ENCODE measurements at regions not wholly inside any gene's neighbourhood (a gene's known extent, or its start where the extent isn't known, plus 50 kb on each side); places are given as distances from the start of the nearest gene placed in this dataset.

DNA sequence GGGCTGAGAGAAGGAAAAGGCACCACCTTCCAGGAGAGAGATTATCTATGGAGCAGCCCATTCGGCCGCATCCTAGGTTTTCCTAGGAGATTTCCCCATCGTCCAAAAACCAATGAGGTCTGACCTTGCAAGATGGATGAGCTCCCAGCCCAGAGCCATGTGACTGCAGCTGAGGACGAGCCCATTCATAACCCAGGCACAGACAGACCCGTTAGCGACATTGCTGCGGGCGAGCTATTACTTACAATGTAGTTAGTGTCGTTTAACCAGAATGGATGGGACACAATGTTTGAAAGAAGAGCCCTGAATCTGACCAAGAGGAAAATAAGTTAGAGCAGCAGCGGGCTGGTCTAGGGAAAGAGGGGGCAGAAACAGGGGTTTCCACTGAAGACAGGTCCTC lies 395.9 kb upstream of the CADM1 start:
- no peak for DNase-seq (ENCODE audit: low read depth)

DNA sequence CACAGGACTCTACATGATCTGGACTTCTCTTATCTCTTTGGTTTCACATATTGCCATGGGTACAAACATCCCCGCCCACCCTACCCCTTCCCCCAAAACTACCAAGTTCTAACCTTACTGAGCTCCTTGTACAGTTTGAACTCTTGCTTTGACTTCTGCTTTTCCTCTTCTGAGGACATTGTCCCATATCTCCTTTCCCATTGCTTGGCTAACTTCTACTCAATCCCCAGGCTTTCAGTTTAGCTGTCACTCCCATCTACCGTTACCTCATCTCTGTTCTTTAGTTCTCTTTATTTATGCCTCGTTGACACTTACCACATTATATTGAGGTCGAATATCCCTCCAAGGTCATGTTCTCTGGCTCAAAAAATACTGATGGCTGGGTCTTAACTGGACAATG lies 393.5 kb upstream of the CADM1 start:
- no peak for DNase-seq (ENCODE audit: low read depth)

DNA sequence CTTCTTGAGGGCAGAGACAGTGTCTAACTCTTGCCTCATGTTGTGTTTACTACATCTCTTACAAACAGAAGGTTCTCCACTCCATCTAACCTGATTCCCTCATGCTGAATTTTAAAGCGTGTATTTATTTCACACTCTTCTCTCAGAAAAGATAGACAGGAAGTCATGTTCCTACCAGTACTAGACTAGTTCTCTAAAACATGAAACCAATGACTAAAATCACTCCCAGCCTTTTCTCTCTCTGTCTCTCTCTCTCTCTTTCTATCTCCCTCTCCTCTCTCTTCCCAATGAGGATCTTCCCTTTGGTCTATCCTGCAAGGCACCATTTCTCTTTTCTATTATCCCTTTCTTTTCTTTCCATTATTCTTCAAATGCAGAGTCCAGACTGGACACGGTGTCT lies 391.9 kb upstream of the CADM1 start:
- DNase-seq (ENCODE audit: low read depth) = no peak

DNA sequence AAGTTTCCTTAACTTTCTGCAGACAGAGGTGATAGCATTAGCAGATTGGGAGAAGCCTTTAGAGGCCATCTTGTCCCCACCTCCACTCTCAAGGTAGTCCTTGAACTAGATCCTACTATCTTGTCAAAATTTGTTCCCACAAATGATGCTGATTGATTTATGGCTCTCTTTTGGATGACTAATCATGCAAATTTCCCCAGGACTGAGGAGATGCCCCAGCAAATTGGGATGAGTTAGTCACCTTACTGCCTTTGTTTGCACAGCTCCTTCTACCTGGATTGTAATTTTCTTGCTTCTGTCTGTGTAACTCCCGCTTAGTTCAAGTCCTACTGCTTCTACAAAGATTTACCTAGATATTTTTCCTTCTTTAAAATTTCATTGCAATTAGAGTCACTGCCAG lies 391.4 kb upstream of the CADM1 start:
- DNase-seq (ENCODE audit: low read depth) = no peak

DNA sequence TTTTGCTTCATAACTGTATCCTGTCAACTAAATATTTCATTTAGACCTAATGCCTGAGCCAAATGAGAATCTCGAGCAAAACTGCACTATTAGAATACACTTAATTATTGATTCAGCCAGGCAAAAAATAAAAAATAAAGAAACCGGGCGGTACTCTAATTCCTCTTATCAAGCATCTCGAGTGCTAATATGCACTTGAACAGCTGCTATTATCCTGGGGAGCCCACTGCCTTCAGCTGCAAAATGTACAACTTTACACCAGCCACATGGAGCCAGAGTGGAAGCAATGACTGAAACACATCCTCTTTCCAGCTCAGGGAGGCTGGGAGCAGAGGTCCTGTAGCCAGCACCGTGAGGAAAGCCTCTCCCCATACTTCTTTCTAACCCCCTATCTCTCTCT lies 390.0 kb upstream of the CADM1 start:
- DNase-seq (ENCODE audit: low read depth) = no peak

DNA sequence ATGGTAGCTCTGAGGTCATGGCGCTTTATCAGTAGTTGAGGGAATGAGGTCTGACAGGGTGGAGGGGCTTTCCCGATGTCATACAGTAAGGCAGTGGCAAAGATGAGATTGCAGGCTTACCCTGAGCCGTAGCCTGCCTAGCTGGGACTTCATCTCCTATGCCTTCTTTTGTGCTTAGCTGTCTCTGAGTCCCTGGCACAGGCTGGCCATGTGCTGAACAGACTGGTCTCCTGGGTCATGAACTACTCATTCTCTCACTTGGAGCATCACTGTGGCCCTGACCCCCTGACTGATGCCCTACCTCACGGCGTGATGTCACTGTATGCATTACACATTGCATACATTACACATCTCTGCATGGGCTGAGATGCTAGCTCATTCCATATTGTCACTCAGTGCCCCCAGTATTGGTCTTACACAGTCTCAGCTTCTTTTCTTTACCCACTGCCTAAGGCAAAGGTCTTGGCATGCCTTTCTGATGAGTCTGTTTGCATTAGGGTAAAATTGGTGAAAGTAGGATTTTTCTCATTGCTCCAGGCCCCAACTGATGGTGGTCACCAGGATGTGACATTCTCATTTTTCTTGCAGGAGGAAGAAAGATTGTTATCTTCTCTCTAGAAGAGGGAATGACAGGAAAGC lies 389.4 kb upstream of the CADM1 start:
- no peak for DNase-seq (ENCODE audit: low read depth)

DNA sequence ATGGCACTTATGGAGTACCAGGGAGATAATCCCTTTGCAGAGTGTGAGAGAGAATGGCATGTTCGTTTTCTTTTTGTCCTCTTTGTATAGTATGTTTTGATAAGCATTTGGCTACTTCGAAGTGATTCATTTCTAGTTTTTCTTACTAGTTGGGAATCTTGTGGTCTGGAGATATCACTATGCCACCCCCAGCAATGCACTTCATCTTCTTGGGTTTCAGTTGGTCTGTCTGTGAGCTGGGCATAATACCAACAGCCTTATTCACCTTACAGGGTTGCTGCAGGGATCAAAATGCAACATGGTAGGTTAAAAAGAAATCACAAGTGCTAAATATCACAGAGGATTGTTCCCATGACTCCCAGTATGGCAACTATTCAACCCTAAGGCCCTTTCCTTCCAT lies 387.8 kb upstream of the CADM1 start:
- no peak for DNase-seq (ENCODE audit: low read depth)

DNA sequence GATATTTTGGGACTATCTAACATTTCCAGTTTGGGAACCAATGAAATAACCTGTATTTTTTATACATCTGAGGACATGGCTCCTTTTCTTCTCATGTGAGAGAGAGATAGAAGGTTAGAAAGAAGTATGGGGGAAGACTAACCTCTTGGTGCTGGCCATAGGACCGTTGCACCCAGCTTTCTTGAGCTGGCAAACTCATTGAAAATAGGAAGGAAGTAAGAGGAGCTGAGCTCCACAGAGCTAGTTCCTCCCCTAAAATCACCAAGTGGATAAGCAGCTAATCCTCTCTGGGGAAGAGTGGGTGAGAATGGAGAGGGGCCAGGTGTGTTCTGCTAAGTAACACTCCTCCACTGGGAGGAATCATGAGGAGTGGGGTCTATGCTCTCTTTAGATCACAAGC lies 387.4 kb upstream of the CADM1 start:
- DNase-seq (ENCODE audit: low read depth) = no peak

DNA sequence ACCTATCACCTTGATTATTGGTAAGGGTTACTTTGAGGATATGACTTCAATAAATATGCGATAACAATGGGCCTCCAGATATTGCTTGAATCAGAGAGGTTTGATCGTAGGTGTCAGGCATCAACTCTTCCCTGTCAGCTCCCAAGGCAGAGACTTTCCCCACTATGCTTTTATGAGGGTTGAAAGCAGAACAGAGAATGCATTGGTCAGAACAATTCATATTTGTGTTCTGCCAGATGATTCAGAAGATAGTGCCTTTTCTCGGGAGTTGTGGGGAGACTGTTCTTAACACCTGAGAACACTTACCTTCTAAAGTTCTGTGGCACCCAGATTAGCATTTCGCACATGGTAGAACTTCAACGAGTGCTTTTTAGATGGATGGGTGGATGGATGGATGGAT lies 386.3 kb upstream of the CADM1 start:
- DNase-seq (ENCODE audit: low read depth) = no peak

DNA sequence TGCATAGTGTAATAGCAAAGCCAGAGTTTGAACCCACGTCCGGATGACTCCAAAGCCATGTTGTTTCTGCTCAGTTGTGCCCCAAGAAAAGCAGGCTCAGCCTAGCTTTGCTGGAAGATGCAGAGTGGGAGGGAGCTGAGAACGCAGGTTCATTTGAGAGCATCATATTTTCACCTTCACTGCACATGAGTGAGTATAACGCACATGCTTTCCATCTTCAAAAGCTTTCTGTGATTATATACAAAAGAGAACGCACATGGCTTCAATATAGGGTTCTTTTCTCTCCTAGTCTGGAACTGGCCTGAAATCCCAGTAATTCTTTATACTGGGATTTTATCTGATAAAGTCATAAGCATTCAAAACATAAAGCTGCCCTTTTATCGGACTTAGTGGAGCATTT lies 385.5 kb upstream of the CADM1 start:
- no peak for DNase-seq (ENCODE audit: low read depth)

DNA sequence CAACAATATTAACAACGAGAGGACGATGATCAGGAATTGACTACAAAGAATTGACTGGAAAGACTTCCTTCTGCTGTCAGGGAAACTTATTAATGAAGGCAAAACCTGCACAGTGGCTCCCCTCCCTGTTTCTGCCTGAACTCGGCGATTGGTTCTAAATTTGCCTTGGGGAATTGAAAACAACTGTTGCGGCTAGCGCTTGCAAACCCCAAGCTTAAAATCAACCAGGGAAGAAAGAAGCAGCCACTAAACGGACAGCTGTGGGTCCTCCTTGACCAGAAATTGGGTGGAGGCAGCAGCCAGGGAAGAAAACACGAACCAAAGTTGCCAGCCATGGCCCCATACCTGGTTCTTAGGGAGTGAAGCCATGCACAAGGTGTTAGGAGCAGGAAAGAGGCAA lies 383.5 kb upstream of the CADM1 start:
- no peak for DNase-seq (ENCODE audit: low read depth)

DNA sequence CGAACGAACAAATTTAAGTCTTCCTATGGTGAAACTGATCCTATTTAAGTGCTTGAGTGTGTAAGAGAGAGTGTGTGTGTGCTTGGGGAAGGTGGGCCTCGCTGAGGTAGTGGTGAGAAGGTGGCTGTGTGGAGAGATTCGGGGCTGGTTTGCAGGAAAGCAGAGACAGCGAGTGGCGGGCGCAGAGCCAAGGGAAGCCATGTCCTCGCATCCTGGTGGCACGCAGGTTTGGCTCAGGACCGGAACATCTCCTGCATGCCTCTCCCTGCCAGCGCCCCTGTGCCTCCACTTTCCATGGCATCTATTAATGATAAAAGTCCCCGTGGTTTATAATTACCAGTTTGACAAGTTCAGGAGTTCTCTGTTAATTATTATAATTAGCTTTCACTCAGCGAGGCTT lies 383.1 kb upstream of the CADM1 start:
- DNase-seq (ENCODE audit: low read depth) = no peak

DNA sequence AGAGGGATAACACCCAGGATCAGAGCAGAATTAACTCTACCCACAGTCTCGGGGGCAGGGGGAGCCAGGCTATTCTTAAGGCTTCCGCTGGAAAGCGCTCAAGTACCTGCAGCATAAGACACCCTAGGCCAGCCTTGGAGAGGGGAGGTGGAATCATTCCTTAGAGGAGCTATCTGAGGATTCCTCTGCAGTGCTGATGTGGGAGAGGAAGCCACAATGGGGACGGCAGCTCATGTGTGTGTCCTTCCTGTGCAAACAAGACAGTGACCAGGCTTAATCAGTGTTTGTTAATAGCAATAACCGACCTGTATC lies 382.2 kb upstream of the CADM1 start:
- DNase-seq (ENCODE audit: low read depth) = no peak

DNA sequence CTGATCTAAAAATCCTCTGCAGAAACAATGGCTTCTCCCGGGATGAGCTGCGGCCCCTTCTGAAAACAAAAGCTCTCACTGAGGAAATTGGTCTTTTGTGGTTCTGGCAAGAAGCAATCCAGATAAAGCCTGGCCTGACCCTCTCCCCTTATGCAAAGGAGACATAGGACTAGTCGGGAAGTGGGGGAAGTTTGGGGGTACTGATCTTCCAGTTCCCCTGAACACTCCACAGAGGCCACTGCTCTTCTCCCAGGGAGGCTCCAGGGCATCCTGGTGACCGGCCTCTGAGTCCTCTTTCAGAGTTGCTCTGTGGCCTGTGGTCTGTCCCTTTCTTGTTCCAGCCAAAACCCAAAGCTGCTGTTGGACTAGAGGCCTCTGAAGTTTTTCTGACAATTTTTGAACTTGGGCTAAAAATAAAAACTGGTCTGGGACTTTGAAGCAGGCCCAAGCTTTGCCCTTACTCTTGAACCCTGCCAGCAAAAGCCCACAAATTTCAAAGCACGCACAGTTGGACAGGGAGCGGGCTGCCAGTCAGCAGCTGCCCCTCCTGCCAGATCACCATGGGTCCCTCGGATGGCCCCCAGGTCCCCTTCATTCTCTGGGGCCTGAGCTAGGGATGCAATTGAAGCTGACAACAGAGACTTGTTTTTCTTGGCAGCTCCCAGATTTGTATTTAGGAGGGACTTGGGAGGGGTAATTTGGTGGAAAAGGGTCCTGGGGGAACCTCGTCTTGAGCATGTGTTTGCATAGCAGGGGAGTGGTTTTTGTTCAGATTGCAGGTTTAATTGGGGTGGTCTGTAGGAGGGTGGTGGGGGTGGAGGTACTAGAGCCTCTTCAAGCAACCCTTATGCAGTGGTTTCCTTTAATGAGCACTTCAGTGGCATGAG lies 381.6 kb upstream of the CADM1 start:
- DNase-seq (ENCODE audit: low read depth) = no peak

DNA sequence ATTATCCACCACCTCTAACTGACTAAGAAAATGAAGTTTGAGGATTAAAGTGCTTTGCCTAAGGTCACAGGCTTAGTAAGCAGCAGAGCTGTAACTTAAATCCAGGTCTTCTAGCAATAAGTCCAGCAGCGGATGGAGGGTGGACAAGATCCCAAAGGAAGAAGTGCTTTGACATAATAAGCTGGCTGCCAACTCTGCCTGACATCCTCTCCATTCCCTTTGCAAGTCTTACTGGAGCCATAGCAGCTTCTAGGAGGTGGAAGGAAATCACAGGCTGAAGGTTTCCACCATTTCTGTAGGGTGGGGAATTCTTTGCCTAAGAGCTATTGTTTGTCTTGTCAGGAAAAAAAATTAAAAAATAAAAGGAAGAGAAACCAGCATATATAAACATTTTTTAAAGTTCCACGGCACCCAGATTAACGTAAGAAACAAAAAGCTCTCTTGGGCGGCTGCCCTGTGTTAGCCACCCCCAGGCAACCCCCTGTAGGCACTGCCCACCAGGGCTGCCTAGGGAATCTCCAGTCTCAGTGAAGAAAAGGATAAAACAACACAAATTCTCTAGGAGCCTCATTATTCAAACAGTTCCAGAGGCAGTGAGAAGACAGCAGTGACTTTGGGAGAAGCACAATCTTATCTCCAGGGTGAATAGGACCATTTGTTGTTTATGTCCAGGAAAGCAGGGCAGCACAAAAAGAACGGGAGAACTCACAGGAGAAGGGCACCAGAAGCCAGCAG lies 380.8 kb upstream of the CADM1 start:
- no peak for DNase-seq (ENCODE audit: low read depth)

DNA sequence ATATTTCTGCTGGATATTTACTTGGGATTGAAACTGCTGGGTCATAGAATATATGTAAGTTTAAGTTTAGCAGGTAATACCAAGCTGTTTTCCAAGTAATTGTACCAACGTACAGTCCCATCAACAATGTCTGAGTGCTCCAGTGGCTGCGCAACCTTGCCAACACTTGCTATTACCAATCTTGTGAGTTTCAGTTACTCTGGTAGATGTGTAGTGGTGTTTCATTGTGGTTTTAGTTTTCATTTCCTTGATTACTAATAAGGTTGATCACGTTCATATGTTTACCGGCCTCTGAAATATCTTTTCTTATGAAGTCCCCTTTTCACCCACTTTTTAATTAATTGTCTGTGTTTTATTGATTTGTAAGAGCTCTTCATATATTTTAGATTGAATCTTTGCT lies 370.6 kb upstream of the CADM1 start:
- DNase-seq (ENCODE audit: low read depth) = no peak

DNA sequence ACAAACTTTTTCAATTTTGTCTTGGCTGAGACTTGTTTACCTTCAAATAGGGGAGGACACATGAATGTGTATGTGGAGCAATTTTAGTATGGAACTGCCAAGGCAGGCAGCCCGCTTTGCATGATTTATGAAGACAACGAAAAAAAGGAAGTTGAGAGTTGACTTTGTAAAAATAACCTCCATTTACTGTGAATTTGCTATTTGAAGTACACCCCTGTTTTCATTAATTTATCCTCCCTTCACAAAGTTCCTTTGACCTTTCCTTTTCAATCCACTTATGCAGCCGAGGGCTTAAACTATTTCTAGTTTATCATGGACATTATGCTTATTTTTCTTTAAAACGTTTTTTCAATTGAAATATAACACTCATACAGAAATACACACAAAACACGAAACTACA lies 369.6 kb upstream of the CADM1 start:
- DNase-seq (ENCODE audit: low read depth) = no peak

DNA sequence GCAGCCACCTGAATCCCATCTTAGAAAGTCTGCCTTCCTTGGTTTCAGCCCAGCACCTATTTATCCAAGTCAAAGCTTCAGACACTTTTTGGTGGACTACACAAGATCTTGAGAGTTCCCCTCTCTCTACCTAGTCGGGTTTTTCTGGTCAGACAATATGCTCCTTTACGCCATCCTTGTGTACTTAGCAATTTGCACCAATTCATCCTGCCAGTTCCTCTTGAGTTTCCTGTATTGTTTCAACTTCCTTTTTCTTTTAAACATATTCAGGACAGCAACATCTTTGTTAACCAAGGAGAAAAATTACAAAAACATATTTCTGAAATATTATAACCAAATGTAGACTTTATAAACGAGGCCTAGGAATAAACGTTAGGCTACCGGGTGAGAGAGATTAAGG lies 368.2 kb upstream of the CADM1 start:
- no peak for DNase-seq (ENCODE audit: low read depth)

DNA sequence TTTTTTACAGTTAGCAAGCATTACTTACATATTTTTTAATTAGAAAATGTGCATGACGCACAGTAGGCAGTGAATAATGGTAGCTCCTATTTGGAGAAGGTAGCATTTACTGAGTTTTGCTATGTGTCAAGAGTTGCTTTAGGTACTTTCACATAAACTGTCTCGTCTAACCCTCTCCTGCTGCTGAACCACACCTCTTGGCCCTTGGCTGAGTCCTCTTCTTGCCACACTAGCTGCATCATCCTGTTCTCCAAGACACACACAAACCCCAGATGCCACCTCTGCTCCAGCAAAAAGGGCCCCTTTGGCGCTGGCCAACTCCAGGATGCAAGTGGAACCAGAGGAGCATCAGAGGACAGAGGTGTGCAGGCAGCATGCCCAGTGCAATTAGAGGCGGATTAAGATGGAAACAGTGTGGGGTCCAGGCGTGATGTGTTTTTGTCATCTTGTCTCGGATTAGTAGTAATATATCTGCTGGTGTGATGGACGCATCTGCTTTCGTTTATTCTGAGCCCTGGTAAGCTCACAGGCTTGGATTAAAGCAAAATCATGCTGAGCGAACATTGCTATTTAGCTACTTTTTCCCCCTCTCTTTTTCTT lies 367.0 kb upstream of the CADM1 start:
- DNase-seq (ENCODE audit: low read depth) = no peak

DNA sequence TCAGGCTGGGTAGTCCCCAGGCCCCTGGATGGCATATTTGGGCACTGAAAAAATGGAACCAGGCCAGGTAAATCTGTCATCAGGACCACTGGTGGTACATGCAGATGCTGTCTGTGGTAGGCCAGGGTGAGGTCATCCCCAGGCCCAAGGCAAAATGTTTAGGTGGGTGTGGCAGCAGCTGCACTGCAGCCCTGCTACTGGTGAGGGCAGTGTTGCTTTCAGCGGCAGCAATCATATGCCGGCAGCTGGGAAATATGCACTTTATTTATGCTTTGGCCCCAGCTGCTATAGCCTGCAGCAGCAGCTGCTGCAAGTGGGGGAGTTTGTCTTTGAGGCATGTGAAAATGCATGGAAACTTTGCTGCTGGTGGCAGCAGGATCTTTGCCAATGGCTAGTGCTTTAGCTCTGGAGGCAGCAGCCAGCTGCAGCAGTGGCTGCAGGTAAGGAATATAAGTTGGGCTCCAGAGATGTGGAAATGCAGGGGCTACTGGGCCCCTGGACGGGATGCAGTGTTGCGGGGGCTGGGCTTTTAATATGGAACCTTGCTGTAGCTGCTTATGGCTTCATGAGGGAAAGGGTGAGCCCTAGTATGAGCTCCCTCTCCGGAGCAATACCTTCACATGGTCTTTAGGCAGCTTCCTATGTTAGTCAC lies 365.7 kb upstream of the CADM1 start:
- no peak for DNase-seq (ENCODE audit: low read depth)

DNA sequence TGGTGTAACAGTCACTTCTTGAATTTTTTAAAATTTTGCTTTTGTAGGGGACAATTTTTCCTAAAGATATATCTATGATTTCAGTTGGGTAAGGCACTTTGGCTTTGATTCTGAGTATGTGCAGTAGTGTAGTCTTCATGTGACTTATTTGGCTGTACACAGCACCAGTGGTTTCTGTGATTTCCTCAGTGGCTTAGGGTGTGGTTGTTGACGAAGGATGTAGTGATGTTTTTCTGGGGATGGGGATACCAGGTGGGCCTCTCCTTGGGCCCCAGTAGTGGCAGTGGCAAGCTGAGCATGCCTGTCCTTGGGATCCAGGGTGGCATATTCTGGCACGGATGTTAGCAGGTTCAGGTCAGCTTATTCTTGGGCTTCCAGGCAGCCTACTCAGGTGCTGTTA lies 364.9 kb upstream of the CADM1 start:
- no peak for DNase-seq (ENCODE audit: low read depth)

DNA sequence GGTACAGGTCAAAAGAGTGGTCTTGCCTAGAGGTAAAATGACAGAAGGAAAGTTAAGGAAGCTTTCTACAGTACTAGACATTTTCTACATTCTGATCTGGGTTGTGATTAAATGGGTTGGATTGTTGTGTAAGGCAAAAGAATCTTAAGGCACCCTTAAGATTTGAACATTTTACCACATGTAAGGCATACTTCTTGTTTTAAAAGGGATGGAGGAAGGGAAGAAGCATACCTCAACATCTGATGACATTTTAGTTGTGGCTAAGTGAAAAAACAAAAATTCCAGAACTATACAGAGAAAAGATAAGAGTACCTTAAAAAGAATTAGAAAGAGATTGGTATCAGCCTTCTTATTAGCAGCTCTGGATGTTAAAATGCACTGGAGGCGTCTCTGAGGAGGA lies 356.0 kb upstream of the CADM1 start:
- no peak for DNase-seq (ENCODE audit: low read depth)

DNA sequence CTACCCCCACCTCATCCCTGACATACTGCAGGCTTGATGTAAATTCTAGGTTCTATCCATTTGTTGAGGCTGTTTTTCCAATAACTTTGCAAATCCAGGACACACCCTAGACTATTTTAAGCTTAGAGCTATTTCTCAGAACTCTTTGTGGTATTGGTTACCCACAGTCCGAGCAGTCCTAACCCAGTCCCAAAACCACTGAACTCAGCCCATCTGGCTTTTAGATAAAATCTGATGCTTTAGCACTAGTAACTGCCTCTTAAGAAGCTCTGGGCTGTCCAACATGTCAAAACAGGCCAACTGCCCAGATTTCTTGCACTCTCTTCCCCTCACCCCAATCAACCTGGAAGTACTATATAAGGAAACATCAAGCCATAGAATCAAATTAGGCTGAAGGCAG lies 344.4 kb upstream of the CADM1 start:
- no peak for DNase-seq (ENCODE audit: low read depth)
